ENCODE measurements at regions not wholly inside any gene's neighbourhood (a gene's known extent, or its start where the extent isn't known, plus 50 kb on each side); places are given as distances from the start of the nearest gene placed in this dataset.
"Not testable (repeated sequence)": the region's sequence is repeated elsewhere in the genome, so short reads cannot be mapped to it uniquely, and the experiment has no call there.

DNA sequence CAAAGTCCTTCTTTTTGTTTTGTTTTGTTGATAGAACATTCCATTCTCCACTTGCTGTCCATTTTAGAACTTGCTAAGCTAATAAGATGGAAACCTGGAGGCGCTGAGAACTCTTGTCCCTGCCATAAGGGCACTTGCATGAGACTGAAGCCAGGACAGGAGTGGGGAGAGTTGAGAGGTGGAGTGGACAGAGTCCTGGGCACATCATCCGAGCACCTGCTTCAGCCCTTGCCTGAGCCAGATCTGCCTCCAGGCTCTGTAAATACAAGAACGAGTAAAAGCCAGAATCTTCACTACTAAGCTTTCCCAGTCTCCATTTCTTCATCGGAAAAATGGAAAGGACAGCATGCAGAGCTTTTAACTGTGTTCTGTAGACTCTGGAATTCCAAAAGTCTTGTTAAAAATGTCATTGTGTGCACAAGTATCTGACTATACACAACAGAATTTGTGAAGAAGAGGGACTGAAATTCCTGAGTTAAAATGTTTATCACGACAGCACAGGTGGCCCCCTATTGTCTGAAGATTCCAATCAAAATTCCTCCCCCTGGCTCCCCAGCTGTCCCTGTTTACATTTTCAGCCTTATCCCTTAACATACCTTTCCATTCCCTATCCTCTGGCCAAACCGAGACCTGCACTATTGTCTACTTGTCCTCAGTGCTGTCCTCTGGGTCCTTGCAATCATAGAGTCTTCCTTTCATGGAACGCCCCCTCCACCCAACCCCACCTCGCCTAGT is 498.2 kb upstream of the TNP1 start:
- intact Hi-C loops (cut with DNase I) = loop anchor here in 1 of 2 donors (10.0 kb wide), 1 partner anchor 173 kb away; no protein-coding TSS in a partner anchor
- no peak for DNase-seq (ENCODE audit: low spot score)

DNA sequence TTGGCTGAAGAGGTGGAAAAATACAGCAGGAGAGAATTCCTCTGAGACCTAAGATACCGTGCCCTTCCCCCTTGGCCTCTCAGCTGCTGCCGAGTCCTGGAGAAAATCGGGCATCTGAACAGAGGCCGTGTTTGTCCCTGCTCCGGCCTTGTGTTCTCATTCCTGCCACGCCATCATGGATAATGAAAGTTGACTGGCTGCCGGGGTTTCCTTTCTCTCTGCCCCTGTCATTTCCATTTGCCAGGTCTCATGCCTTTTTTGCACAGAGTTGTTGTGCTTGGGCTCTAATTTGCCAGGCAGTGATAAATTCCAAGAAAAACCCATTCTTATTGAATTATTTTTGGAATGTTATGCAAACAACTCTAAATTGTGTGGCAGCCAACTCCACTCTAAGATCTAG is 496.9 kb upstream of the TNP1 start:
- no peak for DNase-seq (ENCODE audit: low spot score)
- intact Hi-C loops (cut with DNase I) = loop anchor here in 1 of 2 donors (10.0 kb wide), 1 partner anchor 172 kb away; no protein-coding TSS in a partner anchor

- no peak for DNase-seq (ENCODE audit: low spot score)
- intact Hi-C loops (cut with DNase I) = loop anchor here in 1 of 2 donors (10.0 kb wide), 1 partner anchor 171 kb away; no protein-coding TSS in a partner anchor
These were observed 496.3 kb upstream of the TNP1 start for GRCh38 chr2:217356142-217356541.

GRCh38 chr2:217353591-217353990 is 493.7 kb upstream of the TNP1 start:
- DNase-seq (ENCODE audit: low spot score) = no peak
- intact Hi-C loops (cut with DNase I) = loop anchor here in 1 of 2 donors (10.0 kb wide), 1 partner anchor 169 kb away; no protein-coding TSS in a partner anchor

GRCh38 chr2:217351378-217351777 is 491.5 kb upstream of the TNP1 start:
- intact Hi-C loops (cut with DNase I) = loop anchor here in 1 of 2 donors (10.0 kb wide), 1 partner anchor 167 kb away; no protein-coding TSS in a partner anchor

DNA sequence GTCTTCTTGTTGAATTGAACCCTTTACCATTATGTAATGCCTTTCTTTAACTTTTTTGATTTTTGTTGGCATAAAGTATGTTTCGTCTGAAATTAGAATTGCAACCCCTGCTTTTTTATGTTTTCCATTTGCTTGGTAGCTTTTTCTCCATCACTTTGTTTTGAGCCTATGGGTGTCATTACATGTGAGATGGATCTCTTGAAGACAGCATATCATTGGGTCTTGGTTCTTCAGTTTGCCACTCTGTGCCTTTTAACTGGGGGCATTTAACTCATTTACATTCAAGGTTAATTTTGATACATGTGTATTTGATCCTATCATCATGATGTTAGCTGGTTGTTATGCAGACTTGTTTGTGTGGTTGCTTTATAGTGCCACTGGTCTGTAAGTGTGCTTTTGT is 489.4 kb upstream of the TNP1 start:
- DNase-seq (ENCODE audit: low spot score) = no peak
- intact Hi-C loops (cut with DNase I) = no loop called here

More at GRCh38 chr2:217351378-217351777, 491.5 kb upstream of the TNP1 start:
- DNase-seq (ENCODE audit: low spot score) = no peak

GRCh38 chr2:217347630-217348029 is 487.8 kb upstream of the TNP1 start:
- intact Hi-C loops (cut with DNase I); DNase-seq (ENCODE audit: low spot score): not testable (repeated sequence)

DNA sequence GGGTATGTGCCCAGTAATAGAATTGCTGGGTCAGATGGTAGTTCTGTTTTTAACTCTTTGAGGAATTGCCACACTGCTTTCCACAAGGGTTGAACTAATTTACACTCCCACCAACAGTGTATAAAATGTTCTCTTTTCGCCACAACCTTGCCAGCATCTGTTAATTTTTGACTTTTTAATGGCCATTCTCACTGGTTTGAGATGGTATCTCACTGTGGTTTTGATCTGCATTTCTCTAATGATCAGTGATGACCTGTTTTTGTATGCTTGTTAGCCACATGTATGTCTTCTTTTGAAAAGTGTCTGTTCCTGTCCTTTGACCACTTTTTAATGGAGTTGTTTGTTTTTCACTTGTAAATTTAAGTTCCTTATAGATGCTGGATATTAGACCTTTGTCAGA is 486.2 kb upstream of the TNP1 start:
- intact Hi-C loops (cut with DNase I) = not testable (repeated sequence)

GRCh38 chr2:217340899-217341298 is 481.0 kb upstream of the TNP1 start:
- DNase-seq (ENCODE audit: low spot score) = no peak
- intact Hi-C loops (cut with DNase I) = no loop called here

More for the DNA sequence above, 486.2 kb upstream of the TNP1 start:
- not testable (repeated sequence) for DNase-seq (ENCODE audit: low spot score)

DNA sequence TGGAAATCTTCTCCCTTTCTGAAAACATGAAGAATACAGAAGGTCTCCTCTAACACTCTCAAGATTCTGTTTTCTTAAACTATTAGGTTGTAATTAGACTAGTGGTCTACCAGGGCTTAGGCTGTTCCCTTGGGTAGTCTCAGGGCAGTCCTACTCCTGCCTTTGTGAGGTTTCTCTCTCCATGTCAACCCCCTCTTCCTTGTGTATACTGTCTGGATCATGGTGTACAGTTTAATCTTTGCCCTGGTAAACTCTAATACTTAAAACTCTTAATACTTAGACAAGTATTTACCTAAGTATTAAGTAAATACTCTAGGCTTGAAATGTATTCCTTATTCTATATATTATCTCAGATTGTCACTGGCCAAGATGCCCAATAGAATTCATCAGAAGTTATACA is 480.3 kb upstream of the TNP1 start:
- DNase-seq (ENCODE audit: low spot score) = no peak
- intact Hi-C loops (cut with DNase I) = no loop called here

DNA sequence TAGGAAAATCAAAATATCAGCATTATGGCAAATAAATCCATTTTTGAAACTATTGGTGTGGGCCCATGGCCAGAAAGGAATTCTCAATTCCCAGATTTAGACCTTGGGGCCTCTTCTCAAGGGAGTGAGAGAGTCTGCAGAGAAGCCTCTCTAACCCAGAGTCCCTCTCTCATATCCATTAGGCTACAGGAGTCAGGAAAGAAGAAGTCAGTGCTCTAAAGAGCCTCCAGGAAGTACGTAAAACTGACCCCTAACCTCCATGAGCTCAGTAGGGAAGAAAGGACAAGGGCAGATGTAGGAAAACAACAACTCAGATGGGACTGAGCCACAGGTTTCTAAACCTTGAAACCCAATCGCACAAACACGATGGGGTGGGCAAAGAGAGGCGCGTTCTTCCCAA is 479.9 kb upstream of the TNP1 start:
- DNase-seq (ENCODE audit: low spot score) = no peak
- intact Hi-C loops (cut with DNase I) = no loop called here

GRCh38 chr2:217338306-217338916 is 478.5 kb upstream of the TNP1 start:
- intact Hi-C loops (cut with DNase I) = no loop called here
- no peak for DNase-seq (ENCODE audit: low spot score)

DNA sequence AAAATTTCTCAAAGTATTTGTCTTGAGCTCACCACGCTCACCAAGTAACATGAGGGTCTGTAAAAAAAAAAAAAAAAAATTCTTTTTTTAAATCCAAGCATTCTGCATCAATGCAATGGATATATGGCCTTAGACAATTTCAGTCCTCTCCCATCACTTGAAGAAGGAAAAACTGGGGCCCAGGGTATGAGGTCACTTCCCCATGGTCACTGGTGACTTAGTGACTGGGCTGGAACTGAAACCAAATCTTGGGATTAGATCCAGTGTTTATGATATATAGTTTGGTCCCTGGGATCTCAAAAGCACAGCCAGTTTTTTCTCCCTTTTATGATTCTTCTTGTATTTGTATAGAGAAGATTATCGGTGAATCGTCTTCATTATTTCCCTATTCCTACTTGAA is 477.9 kb upstream of the TNP1 start:
- intact Hi-C loops (cut with DNase I) = no loop called here
- DNase-seq (ENCODE audit: low spot score) = no peak

DNA sequence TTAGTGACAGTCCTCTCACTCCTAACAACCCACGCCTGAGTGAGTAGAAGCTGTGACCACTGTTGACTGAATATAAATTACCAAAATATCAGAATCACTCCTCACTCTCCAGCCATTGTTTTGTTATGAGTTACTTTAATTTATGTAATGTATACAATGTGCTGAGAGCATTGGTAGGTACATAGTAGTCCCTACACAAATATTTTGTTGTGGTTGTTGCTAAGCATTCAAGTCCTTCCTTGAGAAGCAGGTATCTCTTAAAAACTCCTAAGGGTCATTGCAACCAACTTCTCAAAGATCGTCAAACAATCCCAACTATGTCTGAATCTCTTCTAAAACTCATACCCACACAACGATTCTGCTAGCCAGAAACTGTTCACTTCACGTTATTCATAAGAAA is 476.8 kb upstream of the TNP1 start:
- intact Hi-C loops (cut with DNase I) = no loop called here
- DNase-seq (ENCODE audit: low spot score) = no peak

DNA sequence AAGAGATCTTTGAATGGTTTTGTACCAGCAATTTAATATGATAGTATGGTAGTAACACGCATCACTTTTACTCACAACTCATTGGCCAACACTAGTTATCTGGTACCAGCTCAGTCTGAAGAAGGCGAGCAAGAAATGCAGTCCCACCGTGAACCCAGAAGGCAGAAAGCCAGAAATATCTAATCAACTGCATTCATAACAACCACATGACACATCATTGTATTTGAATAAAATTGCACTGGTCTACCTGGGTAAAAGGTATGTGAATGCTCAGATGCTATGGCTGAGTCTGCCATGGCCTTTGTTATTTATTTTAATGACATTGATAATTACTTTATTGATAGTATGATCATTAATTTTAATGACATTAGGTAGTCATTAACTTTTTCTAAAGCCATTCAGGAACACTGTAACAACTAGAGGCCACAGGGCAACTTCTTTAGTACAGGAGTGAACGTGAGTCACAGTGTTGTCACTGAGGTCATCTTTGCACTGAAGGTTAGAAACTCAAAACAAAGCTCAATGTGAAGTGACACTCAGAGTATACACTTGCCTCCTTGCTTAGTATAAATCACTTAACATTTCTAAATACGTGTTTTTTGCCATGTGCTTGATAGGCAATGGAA is 475.6 kb upstream of the TNP1 start:
- intact Hi-C loops (cut with DNase I) = no loop called here
- no peak for DNase-seq (ENCODE audit: low spot score)

DNA sequence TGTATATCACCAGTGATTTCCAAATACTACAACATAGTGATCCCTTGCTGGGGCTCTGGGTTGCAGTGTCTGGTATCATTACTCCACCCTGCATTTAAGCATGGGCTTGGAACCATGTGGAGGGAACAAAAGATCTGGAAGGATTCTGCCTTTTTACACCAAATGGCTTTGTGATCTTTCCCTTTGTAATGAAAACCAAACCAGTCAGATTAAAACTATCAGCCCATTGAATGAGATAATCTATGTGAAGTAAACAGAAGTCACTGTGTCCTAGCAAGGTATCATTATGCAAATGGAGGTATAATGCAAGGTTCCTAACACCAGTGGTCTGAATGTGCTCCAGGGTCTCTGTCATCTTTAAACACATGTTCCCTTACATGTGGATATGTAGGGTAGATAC is 474.7 kb upstream of the TNP1 start:
- intact Hi-C loops (cut with DNase I) = no loop called here
- DNase-seq (ENCODE audit: low spot score) = no peak

DNA sequence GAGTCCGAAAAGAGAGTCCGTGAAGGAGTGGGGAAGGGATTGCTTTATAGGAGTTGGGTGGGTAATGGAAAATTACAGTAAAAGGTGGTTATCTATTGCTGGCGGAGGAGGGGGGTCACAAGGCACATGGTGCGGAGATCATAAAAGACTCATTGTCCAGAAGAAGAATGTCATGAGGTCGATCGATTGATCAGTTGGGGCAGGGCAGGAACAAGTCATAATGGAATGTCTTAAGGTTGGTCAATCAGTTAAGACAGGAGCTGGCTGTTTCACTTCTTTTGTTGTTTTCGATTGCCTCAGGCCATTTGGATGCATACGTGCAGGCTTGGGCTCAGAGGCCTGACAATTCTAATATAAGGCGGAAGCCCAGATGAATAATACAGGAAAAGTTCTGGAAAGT is 473.0 kb upstream of the TNP1 start:
- DNase-seq (ENCODE audit: low spot score) = no peak
- intact Hi-C loops (cut with DNase I) = no loop called here

DNA sequence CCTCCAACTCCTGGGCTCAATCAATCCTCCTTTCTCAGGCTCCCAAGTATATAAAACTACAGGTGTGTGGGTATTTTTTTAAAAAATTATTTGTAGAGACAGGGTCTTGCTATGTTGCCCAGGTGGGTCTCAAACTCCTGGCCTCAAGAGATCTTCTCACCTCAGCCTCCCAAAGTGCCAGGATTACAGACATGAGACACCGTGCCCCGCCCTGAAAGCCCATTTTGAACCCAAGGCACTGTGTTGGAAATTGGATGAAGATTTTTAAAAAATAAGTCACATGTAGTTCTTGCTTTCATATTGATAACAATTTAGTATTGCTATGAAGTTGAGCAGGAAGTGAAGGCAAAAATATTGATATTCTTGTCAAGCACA is 472.5 kb upstream of the TNP1 start:
- intact Hi-C loops (cut with DNase I) = no loop called here

DNA sequence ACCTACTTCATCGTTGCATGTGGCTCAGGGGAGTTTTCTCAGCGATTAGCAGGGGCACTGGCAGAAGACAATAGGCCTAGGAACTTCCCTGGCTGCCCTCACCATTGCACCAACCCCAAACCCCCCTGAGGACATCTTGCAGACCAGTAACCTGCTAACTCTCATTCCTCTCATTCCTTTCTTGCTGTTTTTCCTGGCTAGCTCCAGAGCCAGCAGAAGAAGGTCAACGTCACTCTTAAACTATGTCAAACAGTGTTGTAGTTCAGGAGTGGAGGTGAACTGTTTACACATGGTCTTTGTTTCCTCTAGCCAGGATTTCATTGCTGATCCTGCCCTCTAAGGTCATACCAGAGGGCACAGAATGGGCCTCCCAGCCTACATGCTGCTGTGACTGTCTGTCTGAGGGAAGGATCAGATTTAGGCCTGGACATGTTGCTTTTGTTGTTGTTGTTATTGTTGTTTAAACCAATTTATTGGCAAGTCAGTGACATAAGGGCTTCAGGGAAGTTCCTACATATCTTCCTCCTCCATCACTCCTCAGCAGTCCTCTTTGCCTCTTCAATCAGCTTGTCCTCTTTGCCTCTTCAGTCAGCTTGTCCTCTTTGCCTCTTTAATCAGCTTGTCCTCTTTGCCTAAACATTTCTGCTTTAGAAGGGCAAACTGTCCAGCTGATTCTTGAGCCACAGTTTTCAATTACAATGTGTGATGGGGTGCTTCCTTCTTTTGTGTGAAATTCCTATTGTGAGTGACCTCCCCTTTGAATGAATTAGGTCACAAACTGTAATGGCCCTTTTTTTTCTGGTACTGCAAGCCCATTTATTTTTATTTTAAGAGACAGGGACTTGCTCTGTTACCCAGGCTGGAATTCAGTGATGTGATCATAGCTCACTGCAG is 471.9 kb upstream of the TNP1 start:
- DNase-seq (ENCODE audit: low spot score) = no peak
- intact Hi-C loops (cut with DNase I) = no loop called here

More for the DNA sequence above, 472.5 kb upstream of the TNP1 start:
- no peak for DNase-seq (ENCODE audit: low spot score)
